GM21528 (cell line): ENCODE measurements at regions not wholly inside any gene's neighbourhood (a gene's known extent, or its start where the extent isn't known, plus 50 kb on each side); places are given as distances from the start of the nearest gene placed in this dataset.

Experiments
- ATAC-seq: cut with Tn5 transposase; IDR thresholded peaks from one replicate; pipeline ENCODE4 v1.9.1; 2021; ENCODE audit warnings: mild to moderate bottlenecking, moderate library complexity; ENCODE audit not compliant: unreplicated experiment, low FRiP score

DNA sequence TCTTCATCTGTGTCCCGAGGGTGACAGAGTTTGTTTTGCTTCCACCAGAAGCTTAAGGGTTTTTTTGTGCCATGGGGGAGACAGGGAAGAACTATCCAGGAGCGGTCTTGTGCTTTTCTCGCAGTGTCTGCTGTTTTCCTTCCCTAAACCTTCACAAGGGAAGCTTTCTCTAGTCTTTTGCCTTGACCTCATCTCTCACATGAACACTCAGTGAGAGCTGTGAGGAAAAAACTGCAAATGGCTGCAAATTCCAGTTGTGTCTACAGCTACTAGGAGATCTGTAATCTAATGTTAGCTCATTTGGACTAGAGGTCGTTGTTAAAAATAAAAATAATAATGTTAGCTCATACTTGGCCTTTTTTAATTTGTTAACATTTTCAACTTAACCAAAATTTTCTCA, 264.7 kb upstream of the SESN3 start:
- ATAC-seq: no peak

- no peak for ATAC-seq
Observed at GRCh38 chr11:95494856-95495255, 263.9 kb upstream of the SESN3 start.

DNA sequence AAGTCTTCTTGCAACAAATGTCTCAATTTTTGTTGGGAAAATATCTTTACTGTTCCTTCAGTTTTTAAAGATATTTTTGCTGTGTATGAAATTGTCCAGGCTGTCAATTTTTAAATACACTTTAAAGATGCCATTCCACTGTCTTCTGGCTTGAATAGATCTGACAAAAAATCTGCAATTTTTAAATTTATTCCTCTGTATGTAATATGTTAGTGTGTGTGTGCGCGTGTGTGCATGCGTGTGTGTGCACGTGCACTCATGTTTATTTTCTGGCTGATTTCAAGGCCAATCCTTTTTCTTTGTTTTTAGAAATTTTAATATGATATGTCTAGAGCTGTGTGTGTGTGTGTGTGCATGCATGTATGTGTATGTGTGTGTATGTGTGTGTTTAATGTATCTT, 263.2 kb upstream of the SESN3 start:
- no peak for ATAC-seq

DNA sequence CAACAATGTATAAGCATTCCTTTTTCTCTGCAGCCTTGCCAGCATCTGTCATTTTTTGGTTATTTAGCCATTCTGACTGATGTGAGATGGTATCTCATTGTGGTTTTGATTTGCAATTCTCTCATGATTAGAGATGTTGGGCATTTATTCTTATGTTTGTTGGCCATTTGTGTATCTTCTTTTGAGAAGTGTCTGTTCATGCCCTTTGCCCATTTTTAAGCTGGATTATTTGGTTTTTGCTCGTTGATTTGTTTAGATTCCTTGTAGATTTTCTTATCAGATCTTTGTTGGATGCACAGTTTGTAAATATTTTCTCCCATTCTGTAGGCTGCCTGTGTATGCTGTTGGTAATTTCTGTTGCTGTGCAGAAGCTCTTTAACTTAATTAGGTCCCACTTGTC, 259.6 kb upstream of the SESN3 start:
- ATAC-seq: no peak

DNA sequence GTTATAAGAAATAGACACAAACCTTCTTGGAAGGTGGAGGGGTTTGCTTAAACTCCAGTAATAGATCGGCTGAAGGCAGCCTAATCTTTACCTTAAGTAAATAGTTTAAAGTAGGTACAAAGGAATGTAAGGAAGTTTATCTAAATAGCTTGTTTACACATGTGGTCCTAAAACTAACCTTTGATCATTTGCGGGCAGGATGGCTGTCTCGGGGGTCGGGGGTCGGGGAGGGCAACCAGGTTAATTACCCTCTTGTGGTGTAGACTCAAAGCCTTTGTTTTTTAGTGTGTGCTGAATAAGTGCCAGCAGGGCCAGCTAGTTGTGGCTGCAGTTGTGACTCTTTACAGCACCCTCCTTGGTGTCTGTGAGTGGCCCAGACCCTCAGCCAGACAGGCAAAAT, 256.9 kb upstream of the SESN3 start:
- ATAC-seq: no peak

GRCh38 chr11:95487391-95487790, 256.4 kb upstream of the SESN3 start:
- peak; percentile 100 for ATAC-seq

DNA sequence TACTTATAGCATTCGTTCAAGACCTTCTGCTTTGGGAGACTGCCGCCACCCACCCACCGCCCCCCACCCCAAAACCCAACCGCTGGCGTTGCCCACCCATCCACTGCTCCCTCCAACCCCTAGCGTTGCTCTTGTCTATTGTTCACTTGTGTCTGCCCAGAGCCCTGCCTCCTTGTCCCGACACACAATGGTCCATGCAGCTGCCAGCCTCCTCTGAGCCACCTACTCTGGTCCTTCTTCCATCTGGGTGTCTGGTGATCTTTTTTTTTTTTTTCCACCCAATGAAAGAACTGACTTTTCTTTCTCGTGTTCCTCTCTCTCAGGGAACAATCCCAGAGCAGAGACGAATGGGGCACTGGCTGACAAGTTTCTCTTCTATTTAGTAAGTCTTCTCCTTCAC, 256.0 kb upstream of the SESN3 start:
- ATAC-seq: no peak

DNA sequence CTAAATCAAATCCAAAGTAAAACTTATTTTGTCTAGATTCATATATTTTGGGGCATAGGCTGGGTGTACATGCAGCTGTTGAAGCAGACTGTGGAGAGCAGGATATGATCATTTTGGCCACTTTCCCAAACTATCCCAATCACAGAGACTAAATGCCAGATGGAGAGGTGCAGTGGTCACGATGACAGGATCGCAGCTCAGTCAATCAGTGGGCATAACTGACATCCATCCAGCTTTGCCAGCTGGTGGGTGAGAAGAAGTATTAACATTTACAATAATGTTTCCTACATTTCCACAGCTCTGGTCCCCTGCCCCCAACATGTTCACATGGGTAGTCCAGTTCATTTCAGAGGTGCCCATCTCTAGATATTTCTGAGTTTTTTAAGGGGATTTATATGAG, 255.5 kb upstream of the SESN3 start:
- no peak for ATAC-seq

- ATAC-seq: no peak
Observed at GRCh38 chr11:95485115-95485900, 254.3 kb upstream of the SESN3 start.

- no peak for ATAC-seq
Observed at GRCh38 chr11:95483339-95483738, 252.3 kb upstream of the SESN3 start.

GRCh38 chr11:95478003-95478402, 247.0 kb upstream of the SESN3 start:
- ATAC-seq: no peak

DNA sequence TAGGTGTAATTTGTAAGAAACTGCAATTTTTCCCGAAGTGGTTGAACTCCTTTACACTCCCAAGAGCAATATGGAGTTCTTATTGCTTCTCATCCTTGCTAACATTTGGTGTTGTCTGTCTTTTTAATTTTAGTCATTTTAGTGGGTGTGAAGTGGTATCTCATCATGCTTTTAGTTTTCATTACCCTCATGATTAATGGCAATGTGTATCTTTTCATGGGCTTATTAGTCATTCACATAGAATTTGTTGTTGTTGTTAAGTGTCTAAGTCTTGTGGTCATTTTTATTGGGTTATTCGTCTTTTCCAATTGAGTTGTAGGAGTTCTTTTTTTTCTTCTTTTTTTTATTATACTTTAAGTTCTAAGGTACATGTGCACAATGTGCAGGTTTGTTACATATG, 238.3 kb upstream of the SESN3 start:
- no peak for ATAC-seq

- no peak for ATAC-seq
Observed at GRCh38 chr11:95466416-95466815, 235.4 kb upstream of the SESN3 start.

DNA sequence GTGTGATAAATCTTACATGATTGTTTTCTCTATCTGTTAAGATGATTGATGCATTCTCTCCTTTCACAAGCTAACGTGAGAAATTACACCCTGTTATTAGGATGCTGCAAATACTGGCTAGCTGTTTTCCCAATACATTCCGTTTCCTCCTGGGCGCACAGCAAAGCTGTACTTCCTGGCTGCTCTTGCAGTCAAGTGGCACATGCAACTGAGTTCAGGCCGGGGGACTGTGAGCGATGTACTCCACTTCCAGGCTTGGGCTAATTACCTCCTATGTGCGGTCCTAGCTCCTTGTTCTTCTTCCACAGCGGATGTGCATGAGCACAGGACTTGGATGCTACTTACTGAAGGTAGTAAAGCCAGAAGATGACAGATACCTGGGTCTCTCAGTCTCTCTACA, 234.9 kb upstream of the SESN3 start:
- ATAC-seq: no peak

DNA sequence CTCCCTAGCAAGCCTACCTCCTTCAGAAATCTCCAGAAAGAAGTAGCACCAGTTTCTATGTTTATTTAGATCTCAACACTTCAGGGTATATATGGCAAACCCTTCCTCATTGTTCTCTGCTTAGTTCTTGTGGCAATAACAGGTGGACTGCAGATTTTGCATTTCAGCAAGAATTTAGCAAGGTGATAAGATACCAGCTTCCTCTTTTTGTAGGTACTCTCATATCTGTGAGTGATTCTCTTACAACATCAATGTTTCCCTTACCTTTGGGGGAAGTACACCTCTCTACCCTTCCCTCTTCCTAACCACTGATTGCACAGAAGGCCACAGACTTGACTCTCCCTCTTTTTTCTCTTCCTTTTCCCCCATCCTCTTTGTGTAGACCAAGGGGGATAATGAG, 230.9 kb upstream of the SESN3 start:
- ATAC-seq: no peak

DNA sequence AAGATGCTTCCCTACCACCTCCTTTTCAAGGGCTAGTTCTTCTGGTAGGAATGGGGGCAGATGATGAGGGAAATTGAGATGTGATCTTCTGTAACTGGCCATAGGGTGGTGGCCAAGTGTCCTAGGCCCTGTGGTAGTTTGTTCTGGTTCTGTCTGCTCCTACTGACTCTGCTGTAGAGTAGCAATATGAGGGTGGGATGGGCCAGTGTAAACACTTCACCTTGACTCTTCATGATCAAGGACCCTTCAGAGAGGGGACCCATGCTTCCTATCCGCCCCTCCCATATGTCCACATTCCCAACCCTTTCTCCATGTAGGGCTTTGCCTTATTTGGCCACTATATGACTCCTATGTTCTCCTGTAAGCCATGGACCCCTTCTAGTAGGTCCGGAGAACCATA, 230.3 kb upstream of the SESN3 start:
- ATAC-seq: no peak

GRCh38 chr11:95459291-95460042, 228.5 kb upstream of the SESN3 start:
- no peak for ATAC-seq

DNA sequence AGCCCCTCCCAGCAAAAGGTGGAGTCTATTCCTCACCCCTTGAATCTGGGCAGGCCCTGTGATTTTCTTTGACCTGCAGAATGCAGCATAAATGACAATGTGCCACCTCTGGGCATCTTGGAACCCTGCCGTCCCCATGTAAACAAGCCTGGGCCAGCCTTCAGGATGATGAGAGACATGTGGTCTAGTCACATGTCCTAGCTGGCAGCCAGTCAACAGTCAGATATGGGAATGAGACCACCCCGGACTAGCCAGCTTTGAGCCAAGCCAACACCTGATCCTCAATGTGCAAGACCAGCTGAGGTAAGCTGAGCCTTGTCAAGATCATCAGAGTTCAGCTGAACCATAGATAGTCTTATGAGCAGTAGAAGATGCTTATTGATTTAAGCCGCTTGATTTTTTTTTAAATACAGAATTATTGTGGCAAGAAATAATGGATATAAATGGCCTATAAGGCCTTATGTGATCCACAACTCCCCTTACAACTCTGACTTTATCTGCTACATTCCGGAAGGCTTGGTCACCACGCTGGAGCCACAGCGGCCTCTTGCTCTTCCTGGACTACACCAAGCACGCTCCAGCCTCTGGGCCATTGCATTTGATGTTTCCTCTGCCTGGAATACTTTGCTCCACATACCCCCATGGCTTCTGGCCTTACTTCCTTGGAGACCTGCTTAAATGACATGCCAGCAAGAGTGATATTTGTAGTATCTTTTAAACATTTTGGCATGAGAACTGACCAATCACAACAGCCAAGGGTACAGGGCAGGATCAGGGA, 225.9 kb upstream of the SESN3 start:
- no peak for ATAC-seq

DNA sequence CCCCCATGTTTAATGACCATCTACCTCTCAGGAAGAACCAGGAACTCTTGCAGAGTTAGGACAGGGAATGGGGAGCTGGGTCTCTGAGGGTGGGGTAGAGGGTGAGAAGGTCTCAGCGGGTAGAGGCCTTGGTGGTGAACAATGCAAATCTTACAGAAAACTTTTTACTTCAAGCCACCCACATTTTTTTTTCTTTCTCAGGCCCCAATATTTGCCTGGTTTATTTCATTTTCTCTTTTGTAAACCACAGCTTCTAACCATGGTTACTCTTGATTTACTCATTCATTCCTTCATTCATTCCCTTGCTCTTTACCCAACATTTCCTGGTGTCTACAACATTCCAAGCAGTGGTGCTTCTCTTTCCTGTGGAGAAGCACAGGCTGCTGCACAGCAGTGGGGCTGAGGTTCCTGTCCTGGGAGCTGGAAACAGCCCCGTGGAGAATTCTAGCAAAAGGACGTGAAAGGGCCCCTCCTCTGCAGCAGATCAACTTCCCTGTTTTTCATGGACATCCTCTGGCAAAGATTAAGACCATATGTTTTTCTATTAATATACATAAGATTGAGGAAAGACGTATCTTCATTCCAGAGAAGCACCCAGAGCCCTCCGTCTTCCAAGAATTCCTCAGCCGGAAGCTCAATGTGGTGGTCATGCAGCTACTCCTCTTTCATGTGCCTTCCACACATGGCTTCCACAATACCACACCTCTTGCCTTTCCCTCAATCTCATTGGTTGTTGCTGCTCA, 224.4 kb upstream of the SESN3 start:
- ATAC-seq: no peak

DNA sequence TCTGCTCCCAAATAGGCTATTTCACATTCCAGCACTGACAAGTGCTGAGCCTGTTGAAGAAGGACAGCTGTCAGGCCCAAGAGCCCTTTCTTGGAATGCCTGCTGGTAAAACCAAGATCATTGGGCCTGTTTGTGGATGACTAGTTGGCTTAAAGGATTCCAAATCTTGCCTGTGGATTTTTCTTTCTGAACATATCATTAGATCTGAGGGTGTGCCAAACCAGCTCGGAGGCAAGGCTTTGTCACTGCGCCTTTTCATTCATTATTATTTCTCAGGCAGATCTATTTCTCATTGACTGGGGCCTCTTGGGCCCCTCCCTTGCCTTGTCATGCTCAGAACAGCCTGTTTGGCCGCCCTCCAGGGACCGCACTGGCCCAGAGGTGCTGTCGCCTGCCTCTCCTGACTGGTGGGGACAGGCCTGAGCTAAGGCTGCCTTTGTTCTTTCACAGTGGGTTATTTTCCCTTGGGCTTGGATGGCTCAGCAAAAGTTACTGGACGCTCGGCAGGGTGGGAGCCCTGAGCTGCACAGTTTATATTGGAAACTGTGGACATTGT, 222.7 kb upstream of the SESN3 start:
- ATAC-seq: no peak
